ENCODE measurements at regions not wholly inside any gene's neighbourhood (a gene's known extent, or its start where the extent isn't known, plus 50 kb on each side); places are given as distances from the start of the nearest gene placed in this dataset.

DNA sequence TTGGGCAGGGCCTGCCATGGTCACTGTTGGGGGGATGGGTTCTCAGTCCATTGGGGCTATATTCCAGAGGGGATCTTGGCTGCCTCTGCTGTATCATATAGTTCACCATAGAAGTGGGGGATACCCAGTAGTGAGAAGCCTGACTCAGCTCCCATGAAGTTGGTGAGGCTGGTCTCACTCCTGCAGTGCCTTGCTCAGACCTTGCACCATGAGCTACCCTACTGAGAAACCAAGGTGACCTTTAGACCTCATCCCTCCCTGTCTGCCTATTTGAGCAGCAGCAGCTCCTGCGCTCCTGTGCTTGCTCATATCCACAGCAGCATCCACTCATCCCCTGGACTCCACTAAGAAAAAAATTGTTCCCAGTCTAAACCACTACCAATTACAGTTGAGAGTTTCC lies 56.0 kb upstream of the HEY2 start:
- TF ChIP-seq, protein P1, sequence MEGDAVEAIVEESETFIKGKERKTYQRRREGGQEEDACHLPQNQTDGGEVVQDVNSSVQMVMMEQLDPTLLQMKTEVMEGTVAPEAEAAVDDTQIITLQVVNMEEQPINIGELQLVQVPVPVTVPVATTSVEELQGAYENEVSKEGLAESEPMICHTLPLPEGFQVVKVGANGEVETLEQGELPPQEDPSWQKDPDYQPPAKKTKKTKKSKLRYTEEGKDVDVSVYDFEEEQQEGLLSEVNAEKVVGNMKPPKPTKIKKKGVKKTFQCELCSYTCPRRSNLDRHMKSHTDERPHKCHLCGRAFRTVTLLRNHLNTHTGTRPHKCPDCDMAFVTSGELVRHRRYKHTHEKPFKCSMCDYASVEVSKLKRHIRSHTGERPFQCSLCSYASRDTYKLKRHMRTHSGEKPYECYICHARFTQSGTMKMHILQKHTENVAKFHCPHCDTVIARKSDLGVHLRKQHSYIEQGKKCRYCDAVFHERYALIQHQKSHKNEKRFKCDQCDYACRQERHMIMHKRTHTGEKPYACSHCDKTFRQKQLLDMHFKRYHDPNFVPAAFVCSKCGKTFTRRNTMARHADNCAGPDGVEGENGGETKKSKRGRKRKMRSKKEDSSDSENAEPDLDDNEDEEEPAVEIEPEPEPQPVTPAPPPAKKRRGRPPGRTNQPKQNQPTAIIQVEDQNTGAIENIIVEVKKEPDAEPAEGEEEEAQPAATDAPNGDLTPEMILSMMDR (IDR thresholded peaks at IDR 0.05; ENCODE audit: insufficient read depth, low read length, poor library complexity, severe bottlenecking), result no peak
- no peak for TF ChIP-seq EZH2phosphoT487 (conservative IDR thresholded peaks at IDR 0.05; ENCODE audit: low read length)

All from SU-DHL-6 (cell line).